Hepatocyte (in vitro differentiated cells): ENCODE measurements at regions not wholly inside any gene's neighbourhood (a gene's known extent, or its start where the extent isn't known, plus 50 kb on each side); places are given as distances from the start of the nearest gene placed in this dataset.

Source experiments
- DNase-seq: peaks from one replicate; pipeline ENCODE4 v3.0.0-alpha.2; 2016; ENCODE audit warnings: low spot score
- H2AFZ ChIP-seq: fragments of 200-600 bp; sonication (generic); 2 replicates; pipeline ENCODE4 v1.6.0; 2016; ENCODE audit warnings: antibody characterized with exemption, mild to moderate bottlenecking
- H3K27ac ChIP-seq: fragments of 200-600 bp; sonication (generic); 2 replicates; pipeline ENCODE4 v1.5.1; 2016; ENCODE audit warnings: mild to moderate bottlenecking
- H3K27me3 ChIP-seq: fragments of 200-600 bp; sonication (generic); 2 replicates; pipeline ENCODE4 v1.6.1; 2016
- H3K36me3 ChIP-seq: fragments of 200-600 bp; sonication (generic); replicated peaks from 2 replicates; pipeline ENCODE4 v1.5.1; 2016; ENCODE audit warnings: low read depth; ENCODE audit not compliant: insufficient read depth
- H3K4me1 ChIP-seq: fragments of 200-600 bp; sonication (generic); 2 replicates; pipeline ENCODE4 v1.5.1; 2016; ENCODE audit warnings: mild to moderate bottlenecking, moderate library complexity; ENCODE audit not compliant: insufficient read depth
- H3K4me2 ChIP-seq: fragments of 200-600 bp; sonication (generic); 2 replicates; pipeline ENCODE4 v1.6.0; 2016
- H3K4me3 ChIP-seq: fragments of 200-600 bp; sonication (generic); 2 replicates; pipeline ENCODE4 v1.5.1; 2016; ENCODE audit warnings: mild to moderate bottlenecking
- H3K79me2 ChIP-seq: fragments of 200-600 bp; sonication (generic); 2 replicates; pipeline ENCODE4 v1.6.0; 2017; ENCODE audit warnings: mild to moderate bottlenecking
- H3K9me2 ChIP-seq: fragments of 200-600 bp; sonication (generic); replicated peaks from 2 replicates; pipeline ENCODE4 v1.6.0; 2017; ENCODE audit warnings: mild to moderate bottlenecking; ENCODE audit not compliant: insufficient read depth
- H3K9me3 ChIP-seq: fragments of 200-600 bp; sonication (generic); 2 replicates; pipeline ENCODE4 v1.5.1; 2016; ENCODE audit warnings: low read depth, mild to moderate bottlenecking
- H4K20me1 ChIP-seq: fragments of 200-600 bp; sonication (generic); 2 replicates; pipeline ENCODE4 v1.6.0; 2016; ENCODE audit warnings: mild to moderate bottlenecking; ENCODE audit not compliant: insufficient read depth, poor library complexity, severe bottlenecking
- EZH2 ChIP-seq: fragments of 200-600 bp; sonication (generic); IDR thresholded peaks from 2 replicates; pipeline ENCODE4 v1.6.1; 2016; ENCODE audit warnings: antibody characterized with exemption, mild to moderate bottlenecking, borderline replicate concordance
- EZH2phosphoT487 ChIP-seq: fragments of 200-600 bp; sonication (generic); IDR thresholded peaks from one replicate; pipeline ENCODE4 v1.6.1; 2018; ENCODE audit warnings: antibody characterized with exemption, mild to moderate bottlenecking, low read depth, moderate library complexity; ENCODE audit not compliant: unreplicated experiment, severe bottlenecking
- WGBS: methylation state at CpG from one replicate; pipeline ENCODE4 v1.1.6; 2016; ENCODE audit warnings: low lambda C conversion rate; ENCODE audit errors: missing lambda C conversion rate; 5-methylcytosine and 5-hydroxymethylcytosine counted together
- TF ChIP-seq, protein P1 (sequence below): fragments of 200-600 bp; sonication (generic); IDR thresholded peaks from 2 replicates; pipeline ENCODE4 v1.5.1; 2016; ENCODE audit warnings: antibody characterized with exemption, mild to moderate bottlenecking; ENCODE audit not compliant: poor library complexity

DNA sequence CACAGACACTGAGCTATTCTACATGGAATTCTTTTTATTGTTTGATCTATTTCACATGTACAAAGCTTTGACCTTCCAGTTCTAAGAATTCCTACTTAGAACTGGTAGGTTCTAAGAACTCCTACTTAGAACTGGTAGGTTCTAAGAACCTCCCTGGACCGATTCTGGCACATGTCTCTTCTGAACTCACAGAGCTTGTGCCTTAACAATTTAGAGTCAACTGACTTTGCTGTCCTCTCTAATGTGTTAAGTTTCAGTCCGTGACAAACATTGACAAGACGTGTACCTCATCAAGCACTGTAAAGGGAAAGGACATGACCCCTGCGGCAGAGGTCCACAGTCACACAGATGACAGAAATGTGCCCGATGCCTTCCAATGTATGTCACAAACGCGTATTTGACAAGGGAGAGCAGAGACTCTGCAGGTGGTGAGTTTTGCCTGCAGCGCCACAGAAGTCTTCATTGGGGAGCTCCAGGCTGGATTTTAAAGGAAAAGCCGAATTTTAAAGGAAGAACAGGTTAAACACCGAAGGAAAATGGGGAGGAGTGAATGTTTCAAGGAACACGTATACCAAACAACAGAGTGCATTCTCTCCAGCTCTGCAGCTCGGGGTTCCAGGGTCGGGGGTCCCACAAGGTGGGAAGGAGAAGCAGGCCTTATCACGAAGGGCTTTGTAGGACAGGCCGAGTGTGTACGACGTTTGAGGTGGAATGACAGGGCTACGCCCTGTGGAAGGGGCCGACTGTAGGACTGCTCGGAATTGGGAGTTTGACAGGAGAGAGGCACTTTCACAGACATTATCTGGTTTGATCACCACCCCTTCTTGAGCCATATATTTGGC lies 161.1 kb upstream of the KLF14 start:
- no peaks in the 10 kb centered on the region for H3K9me3 ChIP-seq
- no peaks in the 10 kb centered on the region for H3K9me2 ChIP-seq
- peaks cover 6% of the 10 kb centered on the region for H3K79me2 ChIP-seq
- no peak overlapping the region for H3K27ac ChIP-seq
- no peaks in the 10 kb centered on the region for H3K36me3 ChIP-seq
- no peak for DNase-seq
- H4K20me1 ChIP-seq: no peaks in the 10 kb centered on the region
- H3K4me2 ChIP-seq: no peak overlapping the region
- H2AFZ ChIP-seq: no peak overlapping the region
- no peak overlapping the region for H3K4me3 ChIP-seq
- peaks cover 19% of the 10 kb centered on the region for H3K4me1 ChIP-seq
- TF ChIP-seq, protein P1, sequence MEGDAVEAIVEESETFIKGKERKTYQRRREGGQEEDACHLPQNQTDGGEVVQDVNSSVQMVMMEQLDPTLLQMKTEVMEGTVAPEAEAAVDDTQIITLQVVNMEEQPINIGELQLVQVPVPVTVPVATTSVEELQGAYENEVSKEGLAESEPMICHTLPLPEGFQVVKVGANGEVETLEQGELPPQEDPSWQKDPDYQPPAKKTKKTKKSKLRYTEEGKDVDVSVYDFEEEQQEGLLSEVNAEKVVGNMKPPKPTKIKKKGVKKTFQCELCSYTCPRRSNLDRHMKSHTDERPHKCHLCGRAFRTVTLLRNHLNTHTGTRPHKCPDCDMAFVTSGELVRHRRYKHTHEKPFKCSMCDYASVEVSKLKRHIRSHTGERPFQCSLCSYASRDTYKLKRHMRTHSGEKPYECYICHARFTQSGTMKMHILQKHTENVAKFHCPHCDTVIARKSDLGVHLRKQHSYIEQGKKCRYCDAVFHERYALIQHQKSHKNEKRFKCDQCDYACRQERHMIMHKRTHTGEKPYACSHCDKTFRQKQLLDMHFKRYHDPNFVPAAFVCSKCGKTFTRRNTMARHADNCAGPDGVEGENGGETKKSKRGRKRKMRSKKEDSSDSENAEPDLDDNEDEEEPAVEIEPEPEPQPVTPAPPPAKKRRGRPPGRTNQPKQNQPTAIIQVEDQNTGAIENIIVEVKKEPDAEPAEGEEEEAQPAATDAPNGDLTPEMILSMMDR: no peak
- TF ChIP-seq EZH2 (no peak), EZH2phosphoT487 (no peak)
- H3K27me3 ChIP-seq: no peaks in the 10 kb centered on the region
- WGBS: 79% methylated on average over 20 of the region's 20 CpGs

DNA sequence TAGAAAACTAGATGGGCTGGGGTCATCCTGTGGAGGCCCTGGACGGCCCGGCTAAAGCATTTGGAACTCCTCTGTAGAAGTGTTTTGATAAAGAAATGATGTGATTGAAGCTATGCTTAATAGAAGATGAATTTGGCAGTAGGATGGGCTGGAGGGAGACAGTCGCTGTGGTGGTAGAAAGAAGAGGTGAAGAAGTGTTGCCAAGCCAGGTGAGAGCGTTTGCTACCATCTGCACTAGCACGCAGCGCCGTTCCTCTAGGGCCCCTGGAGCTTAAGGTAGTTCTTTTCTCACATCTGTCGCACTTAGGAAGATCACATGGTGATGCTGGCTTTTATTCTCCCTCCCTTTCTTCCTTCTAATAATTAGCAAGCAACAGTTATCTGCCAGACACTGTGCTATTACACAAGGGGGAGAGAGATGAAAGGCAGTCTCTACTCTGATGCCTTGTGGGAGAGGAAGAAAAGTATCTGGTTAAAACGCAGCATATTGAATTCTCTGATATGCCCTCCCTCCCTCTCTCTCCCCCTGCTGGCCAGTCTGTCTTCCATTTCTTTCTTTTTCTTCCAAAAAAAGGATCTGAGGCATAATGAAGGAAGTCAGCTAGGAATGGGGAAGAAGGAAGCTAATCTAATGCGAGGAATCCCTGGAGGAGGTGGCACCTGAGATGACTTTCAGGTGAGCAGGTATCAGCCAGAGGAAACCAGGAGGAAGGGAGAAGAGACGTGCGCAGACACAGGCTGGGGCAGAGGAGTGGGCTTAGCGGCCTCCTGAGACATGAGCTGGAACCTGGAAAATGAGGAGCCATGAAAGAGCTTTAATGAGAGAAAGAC lies 162.3 kb upstream of the KLF14 start:
- Histone ChIP-seq H3K4me2 (no peak overlapping the region), H3K4me1 (peaks cover 25% of the 10 kb centered on the region), H2AFZ (no peak overlapping the region), H3K9me3 (no peaks in the 10 kb centered on the region), H3K36me3 (no peaks in the 10 kb centered on the region), H3K9me2 (no peaks in the 10 kb centered on the region), H4K20me1 (no peaks in the 10 kb centered on the region), H3K27me3 (no peaks in the 10 kb centered on the region), H3K79me2 (peaks cover 6% of the 10 kb centered on the region), H3K4me3 (no peak overlapping the region), H3K27ac (no peak overlapping the region)
- 91% methylated on average over 13 of the region's 13 CpGs for WGBS
- DNase-seq: no peak
- TF ChIP-seq EZH2phosphoT487 (no peak), EZH2 (no peak)
- TF ChIP-seq, protein P1: no peak

GRCh38 chr7:130896898-130897514 lies 163.0 kb upstream of the KLF14 start:
- peak; percentile 87 for DNase-seq
- H3K9me3 ChIP-seq: no peaks in the 10 kb centered on the region
- no peaks in the 10 kb centered on the region for H4K20me1 ChIP-seq
- peaks cover 6% of the 10 kb centered on the region for H3K79me2 ChIP-seq
- no peaks in the 10 kb centered on the region for H3K9me2 ChIP-seq
- H3K4me3 ChIP-seq: no peak overlapping the region
- H3K4me1 ChIP-seq: peaks cover 22% of the 10 kb centered on the region
- no peaks in the 10 kb centered on the region for H3K27me3 ChIP-seq
- 44% methylated on average over 22 of the region's 22 CpGs for WGBS
- TF ChIP-seq, protein P1: peak; percentile 92
- no peak for TF ChIP-seq EZH2
- peak overlapping the region; percentile 32 for H2AFZ ChIP-seq
- H3K27ac ChIP-seq: no peak overlapping the region
- H3K36me3 ChIP-seq: no peaks in the 10 kb centered on the region
- H3K4me2 ChIP-seq: peak overlapping the region; percentile 40
